HG03378 (cell line): ENCODE measurements at regions not wholly inside any gene's neighbourhood (a gene's known extent, or its start where the extent isn't known, plus 50 kb on each side); places are given as distances from the start of the nearest gene placed in this dataset.

Experiments
- ATAC-seq: cut with Tn5 transposase; IDR thresholded peaks from one replicate; pipeline ENCODE4 v1.9.1; 2021; ENCODE audit warnings: mild to moderate bottlenecking, moderate library complexity; ENCODE audit not compliant: unreplicated experiment

- no peak for ATAC-seq
Observed at GRCh38 chr2:107595749-107596148, 230.9 kb upstream of the RGPD4 start.

DNA sequence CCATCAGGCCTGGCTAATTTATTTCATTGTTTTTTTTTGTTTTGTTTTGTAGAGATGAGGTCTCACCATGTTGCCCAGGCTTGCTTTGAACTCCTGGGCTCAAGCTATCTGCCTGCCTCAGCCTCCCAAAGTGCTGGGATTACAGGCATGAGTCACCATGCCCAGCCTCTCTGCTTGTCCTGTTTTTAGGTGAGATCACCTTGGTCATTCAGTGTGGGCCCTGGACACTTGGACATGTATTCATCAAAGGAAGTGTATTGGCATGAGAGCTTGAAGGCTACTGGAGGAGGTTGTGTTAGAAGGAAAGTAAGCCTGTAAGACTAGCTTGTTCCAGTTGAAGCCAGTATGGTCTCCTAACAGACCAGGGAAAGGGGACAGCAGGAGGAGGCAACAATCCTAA is 229.2 kb upstream of the RGPD4 start:
- no peak for ATAC-seq

- ATAC-seq, result no peak
Observed at GRCh38 chr2:107602801-107603200, 223.9 kb upstream of the RGPD4 start.

GRCh38 chr2:107607054-107607453 is 219.6 kb upstream of the RGPD4 start:
- ATAC-seq, result no peak

GRCh38 chr2:107607473-107607872 is 219.2 kb upstream of the RGPD4 start:
- no peak for ATAC-seq

DNA sequence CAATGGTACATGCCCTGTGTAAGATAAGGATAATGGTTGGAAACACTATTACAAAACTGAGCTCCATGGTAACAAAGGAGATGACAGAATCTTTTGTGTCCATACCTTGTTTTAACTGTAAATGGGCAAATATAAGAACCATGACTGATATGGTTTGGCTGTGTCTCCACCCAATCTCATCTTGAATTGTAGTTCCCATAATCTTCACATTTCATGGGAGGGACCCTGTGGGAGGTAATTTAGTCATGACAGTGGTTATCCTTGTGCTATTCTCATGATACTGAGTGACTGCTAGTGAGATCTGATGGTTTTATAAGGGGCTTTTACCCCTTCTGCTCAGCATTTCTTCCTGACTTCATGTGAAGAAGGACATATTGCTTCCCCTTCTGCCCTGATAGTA is 211.7 kb upstream of the RGPD4 start:
- ATAC-seq, result no peak

- no peak for ATAC-seq
Observed at GRCh38 chr2:107618769-107619168, 207.9 kb upstream of the RGPD4 start.

- no peak for ATAC-seq
Observed at GRCh38 chr2:107621186-107622165, 205.2 kb upstream of the RGPD4 start.

GRCh38 chr2:107622741-107623310 is 203.9 kb upstream of the RGPD4 start:
- ATAC-seq, result no peak

GRCh38 chr2:107625982-107626381 is 200.7 kb upstream of the RGPD4 start:
- ATAC-seq, result no peak

GRCh38 chr2:107627164-107627563 is 199.5 kb upstream of the RGPD4 start:
- ATAC-seq, result no peak

DNA sequence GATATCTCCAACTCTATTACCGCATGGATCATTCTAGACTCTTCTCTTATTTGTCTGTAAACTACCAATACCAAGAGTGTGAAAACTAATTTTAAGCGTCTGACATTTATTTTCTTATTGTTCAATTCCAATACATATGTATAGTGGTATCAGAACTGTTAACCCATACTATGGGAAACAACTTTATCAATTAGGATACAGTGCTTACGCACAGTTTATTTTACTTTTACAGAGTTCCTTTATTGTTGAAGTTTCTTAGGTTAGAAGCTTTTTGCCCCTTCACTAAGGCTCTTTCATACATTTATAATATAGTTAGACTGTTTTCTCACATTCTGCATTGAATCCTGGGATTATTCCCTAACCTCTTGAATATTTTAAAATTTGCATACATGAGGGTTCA is 198.8 kb upstream of the RGPD4 start:
- ATAC-seq, result no peak

DNA sequence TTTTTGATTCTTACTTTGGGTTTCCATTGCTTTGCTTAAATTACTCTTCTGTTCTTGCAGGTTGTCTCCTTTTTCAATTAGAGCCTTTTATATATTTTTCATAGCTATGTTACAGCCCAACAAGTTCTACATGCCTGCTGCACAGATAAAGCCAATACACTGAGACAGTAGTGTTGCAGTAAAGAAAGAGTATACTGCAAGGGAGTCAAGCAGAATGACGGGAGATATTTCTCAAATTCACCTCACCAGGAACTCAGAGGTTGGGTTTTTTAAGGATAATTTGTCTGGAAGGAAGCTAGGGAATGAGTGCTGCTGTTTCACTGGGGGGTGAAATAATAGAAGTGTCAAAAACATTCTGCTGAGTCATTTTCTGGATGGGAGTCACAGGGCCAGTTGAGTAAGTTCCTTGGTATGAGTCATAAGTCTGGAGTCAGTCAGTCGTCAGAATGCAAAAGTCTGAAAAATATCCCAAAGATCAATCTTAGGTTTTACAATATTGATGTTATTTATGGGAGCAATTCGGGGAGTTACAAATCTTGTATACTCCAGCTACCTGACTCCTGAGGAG is 193.0 kb upstream of the RGPD4 start:
- ATAC-seq, result no peak

DNA sequence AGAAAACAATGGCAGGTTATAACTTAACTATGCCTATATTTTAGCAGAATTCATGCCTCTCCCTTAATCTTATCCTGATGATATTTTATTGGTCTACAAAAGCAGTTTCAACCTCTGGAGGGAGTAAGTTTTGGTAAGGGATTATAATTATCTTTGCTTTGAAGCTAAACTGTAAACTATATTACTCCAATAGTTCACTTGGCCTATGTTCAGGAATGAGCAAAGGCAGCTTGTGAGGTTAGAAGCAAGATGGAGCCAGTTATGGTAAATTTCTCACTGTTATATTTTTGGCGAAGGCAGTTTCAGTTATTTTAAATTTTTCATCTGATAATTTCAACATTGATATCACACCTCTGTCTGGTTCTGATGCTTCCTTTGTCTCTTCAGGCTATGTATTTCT is 192.5 kb upstream of the RGPD4 start:
- ATAC-seq, result no peak

DNA sequence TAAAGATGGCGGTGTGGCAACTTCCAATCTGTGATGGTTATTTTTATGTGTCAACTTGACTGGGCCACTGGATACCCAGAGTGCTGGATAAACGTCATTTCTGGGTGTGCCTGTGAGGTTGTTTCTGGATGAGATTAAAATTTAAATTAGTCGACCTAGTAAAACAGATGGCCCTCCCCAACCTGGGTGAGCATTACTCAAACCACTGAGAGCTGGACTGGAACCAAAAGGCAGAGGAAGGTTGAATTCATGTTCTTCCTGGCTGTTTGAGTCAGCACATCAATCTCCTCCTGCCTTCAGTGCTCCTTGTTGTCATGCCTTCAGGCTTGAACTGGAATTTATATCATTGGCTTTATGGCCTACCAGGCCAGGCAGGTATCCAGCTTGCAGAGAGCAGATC is 190.8 kb upstream of the RGPD4 start:
- ATAC-seq, result no peak

GRCh38 chr2:107645586-107645985 is 181.1 kb upstream of the RGPD4 start:
- ATAC-seq, result no peak

DNA sequence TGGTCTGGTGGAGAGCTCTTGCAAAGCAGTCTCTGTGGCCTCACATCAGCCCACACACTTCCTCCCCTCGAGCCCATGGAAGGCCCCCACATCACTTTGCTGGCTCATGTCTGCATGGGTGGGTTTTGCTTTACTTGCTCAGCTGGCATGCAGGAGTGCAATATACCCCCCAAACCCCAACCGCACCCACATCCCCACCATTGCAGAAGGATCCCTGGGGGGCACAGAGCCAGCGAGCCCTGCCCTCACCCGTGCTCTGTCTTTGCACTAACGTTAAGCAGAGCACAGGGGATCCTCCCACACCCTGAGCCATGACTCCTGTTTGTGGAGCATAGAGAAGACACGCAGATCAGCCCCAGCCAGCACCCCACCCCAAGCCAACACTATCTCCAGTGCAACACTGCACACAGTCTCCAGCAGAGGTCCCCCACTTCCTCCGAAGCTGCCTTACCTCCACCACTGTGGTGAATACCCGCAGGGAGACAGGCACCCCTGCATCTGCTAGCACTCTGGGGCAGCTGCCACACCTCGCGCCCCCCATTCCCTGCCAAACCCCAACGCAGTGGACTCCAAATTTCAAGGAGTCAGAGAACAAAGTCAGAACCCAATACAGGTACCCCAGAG is 177.8 kb upstream of the RGPD4 start:
- no peak for ATAC-seq

GRCh38 chr2:107657049-107657448 is 169.6 kb upstream of the RGPD4 start:
- no peak for ATAC-seq

- no peak for ATAC-seq
Observed at GRCh38 chr2:107663632-107664031, 163.1 kb upstream of the RGPD4 start.

GRCh38 chr2:107669335-107669734 is 157.4 kb upstream of the RGPD4 start:
- ATAC-seq, result no peak

DNA sequence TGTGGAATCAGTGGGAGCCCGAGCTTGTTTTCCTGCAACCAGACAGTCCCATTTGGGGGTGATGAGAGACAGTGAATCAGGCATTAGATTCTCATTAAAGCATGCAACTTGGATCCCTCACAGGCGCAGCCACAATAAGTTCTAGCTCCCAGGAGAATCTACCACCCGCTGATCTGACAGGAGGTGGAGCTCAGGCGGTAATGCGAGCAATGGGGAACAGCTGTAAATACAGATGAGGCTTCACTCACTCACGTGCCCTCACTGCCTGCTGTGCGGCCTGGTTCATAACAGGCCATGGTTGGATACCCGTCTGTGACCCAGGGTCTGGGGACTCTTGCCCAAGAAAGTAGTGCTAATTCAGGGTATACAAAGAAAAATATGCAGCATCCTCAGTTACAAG is 144.8 kb upstream of the RGPD4 start:
- ATAC-seq, result no peak

DNA sequence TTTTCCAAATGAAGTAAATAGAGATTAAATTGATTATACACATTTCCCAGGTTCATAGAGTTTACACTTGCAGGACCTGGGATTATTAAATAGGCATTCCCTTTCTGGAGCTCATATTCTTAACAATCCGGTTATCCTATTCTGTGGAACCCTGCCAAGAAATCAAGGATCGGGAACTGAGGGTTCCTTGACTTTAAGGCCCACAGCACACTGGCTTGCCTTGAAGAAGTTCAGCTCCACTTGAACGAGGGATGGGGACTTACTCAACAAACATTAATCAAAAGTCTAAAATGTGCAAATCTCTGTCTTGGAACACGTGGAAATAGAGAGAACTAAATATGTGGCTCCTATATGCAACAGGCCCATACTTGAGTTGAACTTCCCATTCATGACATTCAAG is 142.3 kb upstream of the RGPD4 start:
- no peak for ATAC-seq
